ENCODE measurements at regions not wholly inside any gene's neighbourhood (a gene's known extent, or its start where the extent isn't known, plus 50 kb on each side); places are given as distances from the start of the nearest gene placed in this dataset.

DNA sequence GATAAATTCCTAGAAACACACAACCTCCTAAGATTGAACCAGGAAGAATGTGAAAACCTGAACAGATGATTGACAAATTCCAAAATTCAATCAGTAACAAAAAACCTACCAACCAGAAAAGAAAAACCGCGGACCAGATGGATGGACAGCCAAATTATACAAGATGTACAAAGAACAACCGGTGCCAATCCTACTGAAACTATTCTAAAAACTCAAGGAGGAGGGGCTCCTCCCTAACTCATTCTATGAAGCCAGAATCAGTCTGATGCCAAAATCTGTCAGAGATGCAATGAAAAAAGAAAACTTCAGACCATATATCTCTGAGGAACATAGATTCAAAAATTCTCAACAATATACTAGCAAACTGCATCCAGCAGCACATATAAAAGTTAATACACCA is 262.4 kb upstream of the DAB1 start:
- Histone ChIP-seq H3K9me3 (no peaks in the 10 kb centered on the region), H2AFZ (ENCODE audit: low read depth) (no peak overlapping the region), H3K79me2 (ENCODE audit: insufficient read depth) (no peaks in the 10 kb centered on the region), H4K20me1 (ENCODE audit: insufficient read depth) (no peaks in the 10 kb centered on the region), H3K4me1 (ENCODE audit: control insufficient read depth in 1 of 2, insufficient read depth in 2 of 2, low read depth in 1 of 2, low read length in 1 of 2) (no peaks in the 10 kb centered on the region), H3K4me2 (no peak overlapping the region), H3K27ac (ENCODE audit: low read depth in 2 of 2, low read length in 1 of 2) (no peak overlapping the region), H3K36me3 (replicated peaks in 1 of 2; ENCODE audit: control insufficient read depth in 1 of 2, insufficient read depth in 2 of 2, low read length in 1 of 2) (no peaks in the 10 kb centered on the region), H3K9me2 (no peaks in the 10 kb centered on the region), H3K27me3 (ENCODE audit: insufficient read depth) (no peaks in the 10 kb centered on the region), H3F3A (replicated peaks; ENCODE audit: insufficient read depth) (no peaks in the 10 kb centered on the region), H3K9ac (no peak overlapping the region), H3K4me3 (ENCODE audit: low read depth in 2 of 2, low read length in 1 of 2) (no peak overlapping the region)
- CTCF ChIA-PET, result no interaction called here
- no peak for DNase-seq
- WGBS (ENCODE audit: low lambda C conversion rate), result 66% methylated on average over 3 of the region's 3 CpGs
- POLR2A ChIA-PET, result no interaction called here
- TF ChIP-seq RCOR1 (IDR thresholded peaks at IDR 0.05; ENCODE audit: low read length), result no peak
- TF ChIP-seq YY1 (IDR thresholded peaks at IDR 0.05; ENCODE audit: low read depth), result no peak
- no peak for TF ChIP-seq JUND (IDR thresholded peaks at IDR 0.05)

- POLR2A ChIA-PET, result no interaction called here
- Histone ChIP-seq H2AFZ (ENCODE audit: low read depth) (no peak overlapping the region), H3K9me2 (no peaks in the 10 kb centered on the region), H3K27ac (ENCODE audit: low read depth in 2 of 2, low read length in 1 of 2) (no peak overlapping the region), H3K79me2 (ENCODE audit: insufficient read depth) (no peaks in the 10 kb centered on the region), H4K20me1 (ENCODE audit: insufficient read depth) (no peaks in the 10 kb centered on the region), H3K4me3 (ENCODE audit: low read depth in 2 of 2, low read length in 1 of 2) (no peak overlapping the region), H3F3A (replicated peaks; ENCODE audit: insufficient read depth) (no peaks in the 10 kb centered on the region), H3K27me3 (ENCODE audit: insufficient read depth) (no peaks in the 10 kb centered on the region), H3K9me3 (no peaks in the 10 kb centered on the region), H3K36me3 (replicated peaks in 1 of 2; ENCODE audit: control insufficient read depth in 1 of 2, insufficient read depth in 2 of 2, low read length in 1 of 2) (no peaks in the 10 kb centered on the region), H3K4me2 (no peak overlapping the region), H3K4me1 (ENCODE audit: control insufficient read depth in 1 of 2, insufficient read depth in 2 of 2, low read depth in 1 of 2, low read length in 1 of 2) (no peaks in the 10 kb centered on the region), H3K9ac (no peak overlapping the region)
- no peak for DNase-seq
- CTCF ChIA-PET, result interaction anchor here (0.7 to 1.9 kb wide), 2 partner anchors 21 to 261 kb away, joined by 3 to 5 read pairs; no protein-coding TSS in a partner anchor
- TF ChIP-seq RXRA (IDR thresholded peaks at IDR 0.05; ENCODE audit: borderline replicate concordance, low read depth), result no peak
- no peak for TF ChIP-seq YY1 (IDR thresholded peaks at IDR 0.05; ENCODE audit: low read depth)
- TF ChIP-seq RAD21 (IDR thresholded peaks at IDR 0.05; ENCODE audit: low read length), result no peak
- no peak for TF ChIP-seq SIN3A (IDR thresholded peaks at IDR 0.05; ENCODE audit: borderline replicate concordance, low read depth, low read length)
- no peak for TF ChIP-seq MEF2A (IDR thresholded peaks at IDR 0.05; ENCODE audit: borderline replicate concordance, low read depth)
- TF ChIP-seq ELF1 (IDR thresholded peaks at IDR 0.05), result no peak
- no peak for TF ChIP-seq SMC3 (IDR thresholded peaks at IDR 0.05; ENCODE audit: low read depth, low read length)
- no peak for TF ChIP-seq GATA2 (CRISPR knock-in tag; IDR thresholded peaks at IDR 0.05)
- no peak for TF ChIP-seq FOSL2 (IDR thresholded peaks at IDR 0.05; ENCODE audit: borderline replicate concordance, low read depth)
- TF ChIP-seq USF2 (IDR thresholded peaks at IDR 0.05; ENCODE audit: borderline replicate concordance, low read depth, low read length), result no peak
- no peak for TF ChIP-seq MXI1 (IDR thresholded peaks at IDR 0.05; ENCODE audit: low read depth, low read length)
- TF ChIP-seq EZH2phosphoT487 (IDR thresholded peaks at IDR 0.05; ENCODE audit: borderline replicate concordance, low read depth), result no peak
- 52% methylated on average over 5 of the region's 7 CpGs for whole genome bisulfite sequencing (ENCODE audit: low lambda C conversion rate)
Measured at GRCh38 chr1:57683037-57683942, 259.4 kb upstream of the DAB1 start.

Measured in SK-N-SH (cell line).